GM21717 (cell line): ENCODE measurements at regions not wholly inside any gene's neighbourhood (a gene's known extent, or its start where the extent isn't known, plus 50 kb on each side); places are given as distances from the start of the nearest gene placed in this dataset.
A peak's percentile ranks its signal among the peaks of the same experiment; 100 is the strongest.
"Not testable (repeated sequence)": the region's sequence is repeated elsewhere in the genome, so short reads cannot be mapped to it uniquely, and the experiment has no call there.

Experiments used
- ATAC-seq: cut with Tn5 transposase; IDR thresholded peaks from one replicate; pipeline ENCODE4 v1.9.1; 2021; ENCODE audit warnings: mild to moderate bottlenecking, moderate library complexity; ENCODE audit not compliant: unreplicated experiment

DNA sequence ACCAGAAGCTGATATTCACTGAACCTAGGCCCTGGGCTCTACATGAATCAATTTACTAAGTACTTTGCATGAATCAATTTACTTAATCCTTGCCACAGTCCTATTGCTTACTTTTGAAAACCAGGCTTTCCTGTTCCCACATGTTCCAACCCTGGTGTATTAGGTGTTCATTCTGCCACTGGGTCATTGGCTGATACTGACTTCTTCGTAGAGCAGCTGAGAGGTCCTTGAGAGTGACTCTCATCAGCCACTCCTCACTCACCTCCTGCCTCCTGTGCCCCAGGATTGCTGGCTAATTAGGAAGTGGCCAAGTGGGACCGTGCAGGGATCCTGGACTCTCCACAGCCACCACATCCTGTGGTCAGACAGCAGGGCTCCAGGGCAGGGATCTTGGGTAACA is 109.5 kb upstream of the CXorf66 start:
- ATAC-seq: not testable (repeated sequence)

DNA sequence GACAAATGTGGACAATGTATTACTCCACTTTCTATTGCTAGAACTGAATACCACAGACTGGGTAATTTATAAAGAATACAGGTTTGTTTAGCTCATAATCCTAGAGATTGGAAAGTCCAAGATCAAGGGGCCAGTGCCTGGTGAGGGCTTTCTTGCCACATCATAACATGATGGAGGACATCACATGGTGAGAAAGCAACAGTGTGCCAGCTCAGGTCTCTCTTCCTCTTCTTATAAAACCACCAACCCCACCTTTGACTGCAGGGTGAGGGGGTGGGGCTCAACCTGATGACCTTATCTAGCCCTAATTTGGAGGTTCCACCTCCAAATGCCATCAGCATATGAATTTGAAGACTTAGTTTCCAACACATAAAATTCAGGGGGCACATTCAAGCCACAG is 105.7 kb upstream of the CXorf66 start:
- no peak for ATAC-seq

DNA sequence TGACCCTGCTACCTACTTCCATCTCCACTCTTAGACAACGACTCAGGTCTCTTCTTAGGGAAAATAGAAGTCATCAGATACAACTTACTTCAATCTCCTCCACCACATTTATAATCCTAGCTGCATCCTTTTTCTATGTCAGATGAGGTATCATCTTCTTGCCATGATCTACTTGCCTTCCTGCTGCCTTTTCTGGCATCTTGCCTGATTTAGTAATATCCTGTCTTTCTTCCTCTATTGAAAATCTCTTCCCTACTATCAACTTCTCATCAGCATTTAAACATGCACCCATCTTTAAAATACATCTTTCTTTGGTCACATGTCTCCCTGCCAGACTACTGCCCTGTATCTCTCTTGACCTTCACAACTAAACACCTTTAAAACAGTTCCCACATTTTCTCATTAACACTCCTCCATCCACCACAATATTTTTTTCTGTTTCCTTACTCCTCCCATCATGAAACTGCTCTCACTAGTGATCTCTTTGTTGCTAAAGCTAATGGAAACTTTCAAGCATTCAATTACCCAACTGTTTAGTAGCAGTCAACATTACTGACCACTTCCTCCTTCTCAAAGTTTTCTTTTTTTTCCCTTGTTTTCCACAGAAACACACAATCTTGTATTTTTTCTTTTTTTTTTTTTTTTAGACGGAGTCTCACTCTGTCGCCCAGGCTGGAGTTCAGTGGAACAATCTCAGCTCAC is 100.8 kb upstream of the CXorf66 start:
- ATAC-seq: no peak

DNA sequence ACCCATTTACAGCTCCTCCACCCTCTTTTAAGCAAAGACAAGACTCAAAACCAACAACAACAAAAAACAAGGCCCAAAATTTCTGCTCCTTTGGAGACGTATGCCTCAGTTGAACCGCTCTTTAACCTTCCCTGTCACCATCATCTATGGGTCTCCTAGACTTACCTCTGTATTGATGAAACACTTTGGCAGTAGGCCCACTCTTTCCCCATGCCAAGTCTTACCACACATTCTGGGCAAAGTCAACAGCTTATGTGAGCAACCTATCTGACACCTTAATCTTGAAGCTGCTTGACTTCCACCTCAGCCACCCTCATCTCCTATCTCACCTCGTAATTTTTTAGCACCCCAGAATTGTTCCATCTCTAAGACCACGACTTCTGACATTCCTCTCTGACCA is 99.7 kb upstream of the CXorf66 start:
- ATAC-seq: no peak

DNA sequence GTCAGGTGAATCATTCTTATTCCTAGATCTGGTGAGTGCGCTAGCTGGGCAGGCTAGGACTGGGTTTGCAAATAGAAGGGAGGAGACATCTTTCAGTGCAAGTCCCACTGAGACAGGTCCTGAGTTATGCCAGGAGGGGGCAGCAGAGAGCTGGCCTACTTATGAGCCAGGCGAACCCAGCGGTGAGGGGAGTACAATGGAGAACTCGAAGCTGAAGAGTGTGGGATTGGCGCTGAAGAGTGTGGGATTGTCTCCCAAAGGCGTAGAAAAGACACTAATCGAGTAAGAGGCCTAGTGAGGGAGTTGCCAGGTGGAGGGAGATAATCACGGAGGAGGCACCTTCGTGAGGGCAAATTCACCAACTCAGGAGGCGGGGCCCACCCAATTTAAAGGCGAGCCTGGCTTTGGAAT is 91.7 kb upstream of the CXorf66 start:
- peak; percentile 97 for ATAC-seq

DNA sequence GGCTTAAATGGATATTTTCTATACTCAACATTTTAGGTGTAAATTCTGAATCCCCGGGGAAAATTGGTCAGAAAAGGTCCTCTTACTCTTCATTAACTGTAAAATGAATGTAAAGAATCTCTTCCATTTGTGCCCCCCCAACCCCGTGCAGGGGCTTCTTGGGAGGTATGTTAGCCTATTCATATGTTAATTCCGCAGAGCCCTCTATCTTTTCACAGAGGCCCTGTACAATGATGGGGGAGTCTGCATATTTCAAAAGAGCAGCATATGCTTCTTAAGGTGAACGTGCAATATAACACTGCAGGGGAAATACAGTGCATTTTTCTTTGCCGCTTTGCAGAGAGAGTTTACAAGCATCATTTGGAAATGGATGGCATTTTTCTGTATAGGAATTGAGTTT is 88.5 kb upstream of the CXorf66 start:
- no peak for ATAC-seq

DNA sequence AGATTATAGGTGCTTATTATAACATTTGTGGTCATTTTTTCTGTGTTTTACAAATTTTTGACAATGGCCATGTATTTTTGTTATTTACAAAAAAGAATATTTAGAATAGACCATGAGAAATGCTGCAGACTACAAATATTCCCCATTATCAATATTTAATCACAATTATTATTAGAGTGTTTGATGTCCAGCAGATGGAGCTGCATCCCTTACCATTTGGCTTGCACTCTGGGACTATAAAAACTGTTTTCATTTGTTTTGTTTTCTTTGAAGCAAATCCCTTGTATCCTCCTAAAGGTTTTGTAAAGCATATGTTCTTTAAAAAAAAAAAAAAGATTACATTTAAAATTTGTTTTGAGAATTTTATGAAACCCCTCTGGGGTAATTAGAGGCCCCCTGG is 85.6 kb upstream of the CXorf66 start:
- ATAC-seq: no peak

DNA sequence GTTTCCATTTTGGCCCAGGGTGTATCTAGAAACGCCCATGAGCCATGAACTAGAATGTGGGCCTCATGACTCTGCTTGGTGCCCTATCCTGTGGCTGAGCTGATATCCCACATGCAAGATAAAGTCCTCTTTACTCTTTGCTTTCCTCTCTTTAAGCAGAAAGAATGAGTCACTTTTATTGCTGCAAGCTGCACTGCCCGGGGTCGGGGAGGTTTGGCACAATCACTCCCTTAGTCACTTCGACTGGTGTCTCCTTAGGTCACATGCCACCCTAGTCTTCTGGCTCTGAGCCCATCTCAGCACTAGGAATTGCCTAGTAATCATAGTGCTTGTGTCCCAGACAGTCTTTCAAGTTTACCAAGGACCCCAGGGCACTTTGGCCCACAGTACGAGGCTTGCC is 75.1 kb upstream of the CXorf66 start:
- no peak for ATAC-seq

DNA sequence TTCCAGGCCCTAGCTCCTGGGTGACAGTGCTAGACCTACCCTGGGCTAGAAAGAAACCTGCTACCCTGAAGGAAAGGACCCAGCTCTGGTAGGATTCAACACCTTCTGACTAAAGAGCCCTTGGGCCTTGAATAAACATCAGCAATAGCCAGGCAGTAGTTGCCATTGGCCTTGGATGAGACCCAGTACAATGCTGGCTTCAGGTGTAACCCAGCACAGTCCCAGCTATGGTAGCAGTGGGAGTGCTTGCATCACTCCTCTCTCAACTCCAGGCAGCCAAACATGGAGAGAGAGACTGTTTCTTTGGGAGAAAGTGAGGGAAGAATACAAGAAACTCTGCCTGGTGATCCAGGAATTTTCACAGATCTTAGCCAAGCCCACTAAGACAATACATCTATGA is 73.5 kb upstream of the CXorf66 start:
- ATAC-seq: no peak

DNA sequence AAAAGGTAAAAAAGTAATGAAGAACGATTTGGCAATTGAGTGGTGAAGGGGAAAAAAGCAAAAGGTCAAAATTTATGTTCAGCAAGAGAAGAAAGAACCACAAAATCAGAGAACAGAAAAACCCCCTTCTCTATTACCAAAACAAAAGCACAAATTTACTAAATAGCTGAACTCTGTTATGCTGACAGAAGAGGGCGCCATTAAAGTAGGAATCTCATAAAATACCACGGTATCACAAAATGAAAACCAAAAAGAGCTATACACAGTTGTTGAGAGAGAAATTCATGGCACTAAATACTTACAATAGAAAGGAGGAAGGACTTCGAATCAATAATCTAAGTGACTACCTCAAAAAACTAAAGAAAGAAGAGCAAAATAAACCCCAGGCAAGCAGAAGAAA is 69.6 kb upstream of the CXorf66 start:
- no peak for ATAC-seq

DNA sequence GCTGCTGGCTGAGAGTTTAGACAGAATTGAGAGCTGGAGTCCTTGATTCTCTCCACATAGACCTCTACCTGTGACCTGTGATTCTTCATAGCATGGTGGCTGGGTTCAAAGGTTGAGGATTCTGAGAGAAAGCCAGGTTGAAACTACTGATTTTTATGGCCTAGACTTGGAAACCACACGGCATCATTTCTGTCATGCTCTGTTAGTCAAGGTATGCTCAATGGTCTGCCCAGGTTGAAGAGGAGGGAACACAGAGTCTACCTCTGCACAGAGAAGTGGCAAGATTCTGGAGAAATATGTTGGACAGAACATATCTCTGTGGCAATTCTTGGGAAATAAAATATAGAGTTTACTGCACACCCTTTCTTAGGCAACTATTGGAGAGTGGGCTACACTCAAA is 57.2 kb upstream of the CXorf66 start:
- ATAC-seq: no peak

DNA sequence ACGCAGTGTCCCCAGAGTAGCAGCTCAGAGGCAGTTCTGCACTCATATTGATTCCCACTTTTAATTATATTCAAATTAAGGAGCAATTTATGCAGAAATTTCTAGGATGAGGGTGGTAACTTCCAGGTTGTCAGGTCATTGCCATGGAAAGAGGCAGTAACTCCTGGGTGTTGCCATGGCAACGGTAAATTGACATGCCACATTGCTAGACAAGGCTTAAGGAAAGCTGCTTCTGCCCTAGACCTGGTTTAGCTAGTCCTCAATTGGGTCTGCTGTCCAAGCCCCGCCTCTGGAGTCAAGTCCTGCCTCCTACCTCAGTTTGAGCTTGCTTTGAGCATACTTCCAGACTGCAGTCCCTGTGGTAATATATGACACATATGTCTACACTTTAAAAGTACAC is 53.8 kb upstream of the CXorf66 start:
- ATAC-seq: not testable (repeated sequence)
